Nephron progenitor cell (in vitro differentiated cells): ENCODE measurements at regions not wholly inside any gene's neighbourhood (a gene's known extent, or its start where the extent isn't known, plus 50 kb on each side); places are given as distances from the start of the nearest gene placed in this dataset.

Source experiments
- DNase-seq: peaks from one replicate; pipeline ENCODE4 v3.0.0; 2021
- H3K27ac Mint-ChIP-seq: 2 replicates; pipeline ENCODE4 v1.8.0; 2021; ENCODE audit warnings: mild to moderate bottlenecking, moderate library complexity, mixed read lengths
- H3K27me3 Mint-ChIP-seq: 2 replicates; pipeline ENCODE4 v1.8.0; 2021; ENCODE audit warnings: mild to moderate bottlenecking, low read depth, mixed read lengths; ENCODE audit not compliant: poor library complexity
- H3K36me3 Mint-ChIP-seq: 2 replicates; pipeline ENCODE4 v1.8.0; 2021; ENCODE audit warnings: low read depth, mixed read lengths
- H3K4me1 Mint-ChIP-seq: 2 replicates; pipeline ENCODE4 v1.8.0; 2021; ENCODE audit warnings: mixed read lengths
- H3K4me3 Mint-ChIP-seq: 2 replicates; pipeline ENCODE4 v1.8.0; 2021; ENCODE audit warnings: mild to moderate bottlenecking, moderate library complexity, mixed read lengths
- H3K9me3 Mint-ChIP-seq: 2 replicates; pipeline ENCODE4 v1.8.0; 2021; ENCODE audit warnings: mild to moderate bottlenecking, moderate library complexity, mixed read lengths
- CTCF ChIP-seq: fragments of 200-600 bp; sonication (generic); IDR thresholded peaks from 2 replicates; pipeline ENCODE4 v1.5.0; 2021; ENCODE audit warnings: antibody characterized with exemption

- Mint-ChIP-seq H3K9me3 (no peaks in the 10 kb centered on the region), H3K27me3 (no peaks in the 10 kb centered on the region), H3K4me1 (peaks cover 5% of the 10 kb centered on the region), H3K36me3 (no peaks in the 10 kb centered on the region), H3K27ac (no peak overlapping the region), H3K4me3 (no peak overlapping the region)
- DNase-seq: no peak
- TF ChIP-seq CTCF: no peak
These were observed 278.8 kb upstream of the SORCS1 start for GRCh38 chr10:107443326-107443725.

- H3K36me3 Mint-ChIP-seq: no peaks in the 10 kb centered on the region
- H3K9me3 Mint-ChIP-seq: no peaks in the 10 kb centered on the region
- no peak overlapping the region for H3K4me3 Mint-ChIP-seq
- H3K27me3 Mint-ChIP-seq: no peaks in the 10 kb centered on the region
- TF ChIP-seq CTCF: no peak
- no peak for DNase-seq
- H3K27ac Mint-ChIP-seq: no peak overlapping the region
- peaks cover 14% of the 10 kb centered on the region for H3K4me1 Mint-ChIP-seq
These were observed 277.6 kb upstream of the SORCS1 start for GRCh38 chr10:107442035-107442505.

- no peaks in the 10 kb centered on the region for H3K9me3 Mint-ChIP-seq
- no peak for TF ChIP-seq CTCF
- no peak overlapping the region for H3K4me3 Mint-ChIP-seq
- H3K27ac Mint-ChIP-seq: no peak overlapping the region
- DNase-seq: no peak
- peaks cover 20% of the 10 kb centered on the region for H3K4me1 Mint-ChIP-seq
- no peaks in the 10 kb centered on the region for H3K36me3 Mint-ChIP-seq
- H3K27me3 Mint-ChIP-seq: no peaks in the 10 kb centered on the region
These were observed 276.2 kb upstream of the SORCS1 start for GRCh38 chr10:107440741-107441140.

- DNase-seq: no peak
- H3K9me3 Mint-ChIP-seq: no peaks in the 10 kb centered on the region
- no peak overlapping the region for H3K4me3 Mint-ChIP-seq
- H3K27me3 Mint-ChIP-seq: no peaks in the 10 kb centered on the region
- H3K27ac Mint-ChIP-seq: no peak overlapping the region
- no peak for TF ChIP-seq CTCF
- H3K4me1 Mint-ChIP-seq: peaks cover 15% of the 10 kb centered on the region
- H3K36me3 Mint-ChIP-seq: no peaks in the 10 kb centered on the region
These were observed 273.4 kb upstream of the SORCS1 start for GRCh38 chr10:107437921-107438320.

GRCh38 chr10:107436568-107436967, 272.1 kb upstream of the SORCS1 start:
- Mint-ChIP-seq H3K27ac (peak overlapping the region; percentile 12), H3K36me3 (no peaks in the 10 kb centered on the region), H3K4me3 (no peak overlapping the region), H3K27me3 (no peaks in the 10 kb centered on the region), H3K9me3 (no peaks in the 10 kb centered on the region), H3K4me1 (peaks cover 15% of the 10 kb centered on the region)
- DNase-seq: no peak
- no peak for TF ChIP-seq CTCF

GRCh38 chr10:107434854-107435253, 270.3 kb upstream of the SORCS1 start:
- Mint-ChIP-seq H3K4me3 (no peak overlapping the region), H3K4me1 (peaks cover 15% of the 10 kb centered on the region), H3K27ac (no peak overlapping the region), H3K9me3 (no peaks in the 10 kb centered on the region), H3K36me3 (no peaks in the 10 kb centered on the region), H3K27me3 (no peaks in the 10 kb centered on the region)
- no peak for TF ChIP-seq CTCF
- DNase-seq: no peak
